IPS DF 6.9 (cell line): ENCODE measurements at regions not wholly inside any gene's neighbourhood (a gene's known extent, or its start where the extent isn't known, plus 50 kb on each side); places are given as distances from the start of the nearest gene placed in this dataset.
A peak's percentile ranks its signal among the peaks of the same experiment; 100 is the strongest.

ENCODE experiments used
- DNase-seq: peaks from one replicate; pipeline ENCODE4 v3.0.0-alpha.2; 2013; ENCODE audit warnings: low read depth, low spot score
- H3K27ac ChIP-seq: one replicate; pipeline ENCODE4 v1.5.1; 2013; ENCODE audit warnings: low read length, control low read depth
- H3K27me3 ChIP-seq: 2 replicates; pipeline ENCODE4 v1.6.1; 2013; ENCODE audit warnings: mild to moderate bottlenecking, low read length; ENCODE audit not compliant: control insufficient read depth, insufficient read depth
- H3K36me3 ChIP-seq: 2 replicates; pipeline ENCODE4 v1.6.1; 2013; ENCODE audit warnings: low read length; ENCODE audit not compliant: control insufficient read depth, insufficient read depth
- H3K4me1 ChIP-seq: 2 replicates; pipeline ENCODE4 v1.6.1; 2013; ENCODE audit warnings: low read length; ENCODE audit not compliant: control insufficient read depth, insufficient read depth
- H3K4me3 ChIP-seq: 2 replicates; pipeline ENCODE4 v1.5.1; 2013; ENCODE audit warnings: mild to moderate bottlenecking, low read length
- H3K9me3 ChIP-seq: 2 replicates; pipeline ENCODE4 v1.6.1; 2013; ENCODE audit warnings: low read length, inconsistent platforms; ENCODE audit not compliant: control insufficient read depth, insufficient read depth
- WGBS: extraction: QIAGEN DNeasy Blood & Tissue Kit; methylation state at CpG from one replicate; pipeline ENCODE4 v1.1.7; 2013; ENCODE audit warnings: mixed read lengths, missing lambda C conversion rate; ENCODE audit not compliant: insufficient read length, insufficient coverage; 5-methylcytosine and 5-hydroxymethylcytosine counted together

DNA sequence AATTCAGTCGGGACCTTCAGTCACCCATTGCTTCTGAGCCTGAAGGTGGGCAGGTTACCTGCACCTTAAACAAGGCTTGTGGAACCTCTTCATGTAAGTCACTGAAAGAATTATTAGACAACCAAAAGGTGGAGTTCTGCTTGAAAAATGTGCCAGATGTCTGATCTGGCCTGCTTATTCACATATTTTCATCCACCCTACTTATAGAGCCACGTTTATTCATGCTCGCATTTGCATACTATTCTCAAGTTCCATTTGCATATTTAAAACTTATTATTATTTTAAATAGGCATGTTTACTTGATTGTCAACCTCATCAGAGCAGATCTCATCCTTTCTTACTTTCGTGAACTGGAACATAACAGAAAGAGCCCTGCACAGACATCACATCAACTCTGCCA is 140.0 kb upstream of the NABP1 start:
- Histone ChIP-seq H3K27me3 (no peaks in the 10 kb centered on the region), H3K9me3 (no peaks in the 10 kb centered on the region), H3K4me1 (peaks cover 2% of the 10 kb centered on the region; the same call in 1 of the 2 replicates), H3K4me3 (no peak overlapping the region), H3K27ac (no peak overlapping the region), H3K36me3 (no peaks in the 10 kb centered on the region)
- no peak for DNase-seq
- WGBS, result no CpG with 5 or more reads among the region's 4 CpGs

DNA sequence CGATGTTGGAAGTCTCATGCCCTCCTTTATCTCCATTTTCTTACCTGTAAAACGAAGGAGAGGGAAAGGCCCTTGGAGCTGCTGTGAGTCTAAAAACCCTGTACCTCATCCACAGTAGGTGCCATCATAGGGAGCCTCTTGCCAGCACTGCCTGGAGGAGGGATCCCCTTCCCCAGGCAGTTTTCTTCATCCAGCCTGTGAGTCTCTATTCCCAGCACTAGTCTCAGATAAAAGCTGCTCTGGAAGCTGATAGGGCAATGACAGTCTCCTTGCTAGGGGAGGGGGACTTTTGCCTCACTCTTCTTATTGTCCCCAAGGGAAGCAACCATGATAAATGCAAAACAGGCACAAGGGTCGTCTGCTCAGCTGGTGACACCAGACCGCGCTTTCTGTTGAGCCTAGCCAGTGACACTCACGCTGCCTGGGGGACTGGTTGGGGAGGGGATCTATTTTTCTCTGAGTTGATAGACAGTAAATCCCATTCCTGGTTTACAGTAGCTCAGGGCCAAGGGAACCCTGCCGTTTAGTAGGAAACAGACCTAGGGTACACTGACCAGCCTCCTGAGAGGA is 139.5 kb upstream of the NABP1 start:
- Histone ChIP-seq H3K36me3 (no peaks in the 10 kb centered on the region), H3K27ac (no peak overlapping the region), H3K27me3 (no peaks in the 10 kb centered on the region), H3K9me3 (no peaks in the 10 kb centered on the region), H3K4me1 (peaks cover 2% of the 10 kb centered on the region; the same call in 1 of the 2 replicates), H3K4me3 (no peak overlapping the region)
- DNase-seq, result no peak
- WGBS, result no CpG with 5 or more reads among the region's 7 CpGs

DNA sequence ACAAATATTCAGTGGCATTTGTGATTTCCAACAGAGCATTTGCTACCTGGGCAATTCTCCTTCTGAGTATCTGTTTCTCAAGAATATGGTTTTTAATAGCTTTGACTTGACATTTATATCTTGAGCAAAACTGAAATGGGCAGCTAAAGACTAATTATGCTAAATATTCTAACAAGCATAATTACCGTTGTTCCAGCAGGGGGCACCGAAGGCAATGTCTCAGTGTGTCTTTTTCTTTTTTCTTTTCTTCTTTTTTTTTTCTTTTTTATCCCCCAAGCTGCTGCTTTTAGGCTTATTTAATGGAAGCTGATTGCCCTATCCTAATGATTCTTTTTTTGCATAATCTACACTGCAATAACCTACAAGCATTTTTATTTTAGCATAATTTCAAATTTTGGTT is 138.9 kb upstream of the NABP1 start:
- peaks cover 2% of the 10 kb centered on the region; the same call in 1 of the 2 replicates for H3K4me1 ChIP-seq
- H3K36me3 ChIP-seq, result no peaks in the 10 kb centered on the region

GRCh38 chr2:191540681-191541080 is 137.3 kb upstream of the NABP1 start:
- Histone ChIP-seq H3K36me3 (no peaks in the 10 kb centered on the region), H3K9me3 (no peaks in the 10 kb centered on the region), H3K4me1 (peaks cover 2% of the 10 kb centered on the region; the same call in 1 of the 2 replicates), H3K27ac (no peak overlapping the region), H3K27me3 (no peaks in the 10 kb centered on the region), H3K4me3 (no peak overlapping the region)
- WGBS, result no CpG with 5 or more reads among the region's 2 CpGs
- no peak for DNase-seq

More for the DNA sequence above, 138.9 kb upstream of the NABP1 start:
- Histone ChIP-seq H3K4me3 (no peak overlapping the region), H3K27ac (no peak overlapping the region), H3K27me3 (no peaks in the 10 kb centered on the region), H3K9me3 (no peaks in the 10 kb centered on the region)
- peak; percentile 13 for DNase-seq
- no CpG with 5 or more reads among the region's 2 CpGs for WGBS

GRCh38 chr2:191543708-191544107 is 134.2 kb upstream of the NABP1 start:
- Histone ChIP-seq H3K27me3 (no peaks in the 10 kb centered on the region), H3K4me3 (no peak overlapping the region), H3K4me1 (no peaks in the 10 kb centered on the region), H3K36me3 (no peaks in the 10 kb centered on the region), H3K9me3 (no peaks in the 10 kb centered on the region), H3K27ac (no peak overlapping the region)
- DNase-seq, result no peak
- WGBS, result no CpG with 5 or more reads among the region's 2 CpGs

GRCh38 chr2:191544461-191545062 is 133.4 kb upstream of the NABP1 start:
- Histone ChIP-seq H3K27ac (no peak overlapping the region), H3K36me3 (no peaks in the 10 kb centered on the region), H3K9me3 (no peaks in the 10 kb centered on the region), H3K4me3 (no peak overlapping the region), H3K27me3 (no peaks in the 10 kb centered on the region), H3K4me1 (no peaks in the 10 kb centered on the region)
- DNase-seq, result no peak

DNA sequence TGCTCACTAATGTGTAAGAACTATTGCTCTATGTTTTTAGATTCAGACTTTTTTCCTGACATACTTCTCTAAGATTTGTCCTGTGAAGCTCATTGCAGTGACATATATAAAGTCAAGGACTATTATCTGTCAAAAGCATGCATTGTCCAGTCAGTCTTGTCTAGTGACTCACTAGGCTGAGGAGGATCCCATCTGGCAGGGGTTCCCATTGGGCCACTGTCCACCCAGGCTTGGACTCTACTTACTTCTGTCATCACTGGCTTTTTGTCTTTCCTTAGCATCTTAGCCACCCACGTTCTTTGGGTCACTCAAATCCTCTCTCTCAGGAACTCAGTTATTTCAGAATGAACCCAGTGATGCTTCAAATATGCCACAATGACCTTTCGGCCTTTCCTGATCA is 132.6 kb upstream of the NABP1 start:
- Histone ChIP-seq H3K27ac (no peak overlapping the region), H3K36me3 (no peaks in the 10 kb centered on the region), H3K4me1 (no peaks in the 10 kb centered on the region), H3K27me3 (no peaks in the 10 kb centered on the region), H3K9me3 (no peaks in the 10 kb centered on the region), H3K4me3 (no peak overlapping the region)
- no CpG with 5 or more reads among the region's 2 CpGs for WGBS
- no peak for DNase-seq

- Histone ChIP-seq H3K27ac (no peak overlapping the region), H3K4me3 (no peak overlapping the region), H3K4me1 (no peaks in the 10 kb centered on the region), H3K9me3 (no peaks in the 10 kb centered on the region), H3K27me3 (no peaks in the 10 kb centered on the region), H3K36me3 (no peaks in the 10 kb centered on the region)
- no CpG with 5 or more reads among the region's 6 CpGs for WGBS
- DNase-seq, result no peak
These were observed 125.9 kb upstream of the NABP1 start for GRCh38 chr2:191552066-191552465.

DNA sequence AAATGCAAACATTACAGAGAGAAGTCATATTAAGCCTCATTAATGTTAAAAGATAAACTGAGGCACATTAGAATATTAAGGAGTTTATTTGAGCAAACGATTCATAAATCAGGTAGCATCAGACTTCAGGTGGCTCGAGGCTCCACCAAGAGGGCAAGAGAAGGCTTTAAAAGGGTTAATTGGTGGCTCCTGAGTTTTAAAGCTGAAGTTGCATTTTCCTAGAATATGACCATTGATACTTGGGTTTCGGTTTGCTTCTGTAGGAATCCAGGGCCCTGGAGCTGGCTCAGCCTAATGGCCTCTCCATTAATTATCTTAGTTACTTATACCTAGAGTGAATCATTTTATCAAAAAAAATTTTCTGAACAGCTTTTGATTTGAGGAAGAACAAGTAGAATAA is 123.7 kb upstream of the NABP1 start:
- Histone ChIP-seq H3K4me1 (no peaks in the 10 kb centered on the region), H3K27me3 (no peaks in the 10 kb centered on the region), H3K36me3 (no peaks in the 10 kb centered on the region), H3K4me3 (no peak overlapping the region), H3K9me3 (no peaks in the 10 kb centered on the region), H3K27ac (no peak overlapping the region)
- DNase-seq, result no peak
- no CpG with 5 or more reads among the region's 3 CpGs for WGBS

- H3K4me3 ChIP-seq, result no peak overlapping the region
- no CpG with 5 or more reads among the region's 10 CpGs for WGBS
- no peaks in the 10 kb centered on the region for H3K36me3 ChIP-seq
- no peak overlapping the region for H3K27ac ChIP-seq
- no peaks in the 10 kb centered on the region for H3K27me3 ChIP-seq
- H3K9me3 ChIP-seq, result no peaks in the 10 kb centered on the region
- peak; percentile 71 for DNase-seq
- H3K4me1 ChIP-seq, result no peaks in the 10 kb centered on the region
These were observed 122.7 kb upstream of the NABP1 start for GRCh38 chr2:191555092-191555742.

DNA sequence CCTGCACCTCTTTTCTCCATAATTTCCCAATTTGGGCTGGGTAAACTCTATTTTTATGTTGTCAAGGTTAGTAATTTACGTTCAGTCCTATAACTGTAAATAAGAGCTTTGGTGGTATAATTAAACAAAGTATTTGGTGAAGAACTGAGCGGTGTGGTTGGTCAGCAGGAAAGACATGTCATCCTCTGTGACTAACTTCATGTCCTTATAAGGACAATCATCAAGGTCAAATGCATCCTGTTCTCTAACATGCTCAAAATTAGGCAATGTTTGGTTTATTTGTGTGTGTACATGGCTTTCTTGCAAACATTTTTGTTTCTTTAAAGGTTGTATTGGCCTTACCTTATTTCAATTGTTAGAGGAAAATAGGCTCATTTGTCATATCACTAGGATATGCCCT is 121.5 kb upstream of the NABP1 start:
- H3K9me3 ChIP-seq, result no peaks in the 10 kb centered on the region
- no peaks in the 10 kb centered on the region for H3K27me3 ChIP-seq
- no peak overlapping the region for H3K27ac ChIP-seq
- DNase-seq, result no peak
- WGBS, result no CpG with 5 or more reads among the region's 2 CpGs
- H3K36me3 ChIP-seq, result no peaks in the 10 kb centered on the region
- H3K4me3 ChIP-seq, result no peak overlapping the region
- H3K4me1 ChIP-seq, result no peaks in the 10 kb centered on the region
